ENCODE measurements at regions not wholly inside any gene's neighbourhood (a gene's known extent, or its start where the extent isn't known, plus 50 kb on each side); places are given as distances from the start of the nearest gene placed in this dataset.

DNA sequence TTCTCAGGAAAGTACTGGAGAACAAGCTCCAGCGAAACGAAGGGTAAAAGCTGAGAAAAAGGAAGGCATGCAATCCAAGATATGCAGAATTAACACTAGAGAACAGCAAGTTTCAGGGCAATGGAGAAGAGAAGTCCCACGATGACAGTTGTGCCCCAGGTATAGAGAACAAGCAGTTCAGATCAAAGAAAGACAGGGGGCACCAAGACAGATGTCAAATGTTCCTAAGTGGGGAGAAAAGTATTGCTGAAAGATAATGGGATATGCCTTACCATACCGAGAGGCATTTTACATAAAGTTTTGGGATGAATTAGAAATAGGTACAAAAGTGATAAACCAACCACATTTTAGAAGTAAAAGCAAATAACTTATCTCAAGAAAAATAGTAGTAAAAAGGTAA is 79.1 kb upstream of the UBE2E3 start:
- H3K27ac ChIP-seq: no peak overlapping the region
- TF ChIP-seq ZFX (IDR thresholded peaks at IDR 0.05; ENCODE audit: borderline replicate concordance): no peak
- TF ChIP-seq, protein P1, sequence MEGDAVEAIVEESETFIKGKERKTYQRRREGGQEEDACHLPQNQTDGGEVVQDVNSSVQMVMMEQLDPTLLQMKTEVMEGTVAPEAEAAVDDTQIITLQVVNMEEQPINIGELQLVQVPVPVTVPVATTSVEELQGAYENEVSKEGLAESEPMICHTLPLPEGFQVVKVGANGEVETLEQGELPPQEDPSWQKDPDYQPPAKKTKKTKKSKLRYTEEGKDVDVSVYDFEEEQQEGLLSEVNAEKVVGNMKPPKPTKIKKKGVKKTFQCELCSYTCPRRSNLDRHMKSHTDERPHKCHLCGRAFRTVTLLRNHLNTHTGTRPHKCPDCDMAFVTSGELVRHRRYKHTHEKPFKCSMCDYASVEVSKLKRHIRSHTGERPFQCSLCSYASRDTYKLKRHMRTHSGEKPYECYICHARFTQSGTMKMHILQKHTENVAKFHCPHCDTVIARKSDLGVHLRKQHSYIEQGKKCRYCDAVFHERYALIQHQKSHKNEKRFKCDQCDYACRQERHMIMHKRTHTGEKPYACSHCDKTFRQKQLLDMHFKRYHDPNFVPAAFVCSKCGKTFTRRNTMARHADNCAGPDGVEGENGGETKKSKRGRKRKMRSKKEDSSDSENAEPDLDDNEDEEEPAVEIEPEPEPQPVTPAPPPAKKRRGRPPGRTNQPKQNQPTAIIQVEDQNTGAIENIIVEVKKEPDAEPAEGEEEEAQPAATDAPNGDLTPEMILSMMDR (IDR thresholded peaks at IDR 0.05): no peak

DNA sequence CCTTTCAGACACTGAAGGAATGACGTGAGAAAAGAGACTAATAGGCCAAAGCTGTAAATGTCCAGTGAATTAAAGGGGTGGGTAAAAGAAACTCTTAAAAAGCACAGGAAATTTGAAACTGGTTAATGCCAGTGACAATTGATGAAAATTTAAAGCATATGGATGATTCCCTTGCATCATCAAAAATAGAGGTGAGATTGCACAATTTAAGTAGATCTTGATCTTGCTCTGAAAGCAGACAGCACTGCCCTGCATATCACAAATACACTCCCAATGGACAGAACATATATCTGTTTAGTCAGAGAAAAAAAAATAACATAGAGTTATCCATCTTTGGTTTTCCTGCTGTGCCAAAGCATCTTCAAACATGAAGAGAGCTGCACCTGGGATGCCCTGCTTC is 86.7 kb upstream of the UBE2E3 start:
- no peak overlapping the region for H3K27ac ChIP-seq
- TF ChIP-seq ZFX (IDR thresholded peaks at IDR 0.05; ENCODE audit: borderline replicate concordance): no peak
- TF ChIP-seq, protein P1 (IDR thresholded peaks at IDR 0.05): no peak

DNA sequence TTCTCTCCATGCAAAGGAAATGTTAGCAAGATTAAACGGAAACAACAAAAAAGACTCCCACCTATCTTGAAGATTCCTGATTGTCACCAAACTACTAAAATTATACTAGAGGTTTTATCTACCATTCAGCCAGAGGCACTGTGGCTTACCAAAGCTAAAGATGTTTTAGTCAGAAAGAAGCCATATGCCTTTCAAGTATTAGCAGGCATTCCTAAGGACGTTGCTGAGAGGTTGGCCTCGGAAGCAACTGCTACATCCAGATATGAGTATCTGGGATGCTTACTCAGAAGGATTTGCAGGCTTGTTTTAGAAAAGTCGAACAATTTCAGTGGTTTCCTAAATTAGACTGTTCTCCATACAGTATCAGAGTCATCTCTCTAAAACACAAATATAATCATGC is 88.3 kb upstream of the UBE2E3 start:
- no peak overlapping the region for H3K27ac ChIP-seq
- TF ChIP-seq, protein P1 (IDR thresholded peaks at IDR 0.05): no peak
- TF ChIP-seq ZFX (IDR thresholded peaks at IDR 0.05; ENCODE audit: borderline replicate concordance): no peak

DNA sequence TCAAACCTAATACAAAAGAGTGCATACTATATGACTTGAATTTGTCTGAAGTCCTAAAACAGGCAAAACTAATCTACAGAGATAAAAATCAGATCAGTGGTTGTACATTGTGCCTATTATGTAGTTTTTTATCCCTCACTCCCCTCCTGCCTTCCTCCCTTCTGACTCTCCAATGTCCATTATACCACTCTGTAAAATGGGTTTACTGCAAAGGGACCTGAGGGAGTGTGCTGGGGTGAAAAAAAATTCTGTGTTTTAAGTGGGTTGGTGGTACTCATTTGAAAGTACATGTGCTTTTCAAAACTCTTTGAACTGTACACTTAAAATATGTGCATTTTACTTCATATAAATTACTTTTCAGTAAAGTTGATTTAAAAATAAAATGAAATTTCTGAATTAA is 89.0 kb upstream of the UBE2E3 start:
- TF ChIP-seq ZFX (IDR thresholded peaks at IDR 0.05; ENCODE audit: borderline replicate concordance): no peak
- TF ChIP-seq, protein P1 (IDR thresholded peaks at IDR 0.05): no peak
- H3K27ac ChIP-seq: no peak overlapping the region

DNA sequence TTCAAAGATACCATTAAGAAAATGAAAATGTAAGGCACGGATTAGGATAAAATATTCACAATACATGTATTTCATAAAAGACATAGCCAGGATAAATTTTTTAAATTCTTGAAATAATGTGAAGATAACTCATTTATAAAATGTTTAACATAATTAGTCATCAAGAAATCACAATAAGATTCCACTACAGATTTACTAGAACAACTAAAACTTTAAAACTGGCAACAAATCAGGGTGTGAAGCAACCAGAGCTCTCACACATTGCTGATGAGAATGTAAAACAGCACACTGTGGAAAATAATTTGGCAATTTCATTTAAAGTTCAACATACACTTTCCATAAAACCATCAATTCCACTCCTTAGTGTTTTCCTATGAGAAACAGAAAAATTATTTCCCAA is 89.6 kb upstream of the UBE2E3 start:
- no peak overlapping the region for H3K27ac ChIP-seq
- no peak for TF ChIP-seq ZFX (IDR thresholded peaks at IDR 0.05; ENCODE audit: borderline replicate concordance)
- TF ChIP-seq, protein P1 (IDR thresholded peaks at IDR 0.05): no peak

DNA sequence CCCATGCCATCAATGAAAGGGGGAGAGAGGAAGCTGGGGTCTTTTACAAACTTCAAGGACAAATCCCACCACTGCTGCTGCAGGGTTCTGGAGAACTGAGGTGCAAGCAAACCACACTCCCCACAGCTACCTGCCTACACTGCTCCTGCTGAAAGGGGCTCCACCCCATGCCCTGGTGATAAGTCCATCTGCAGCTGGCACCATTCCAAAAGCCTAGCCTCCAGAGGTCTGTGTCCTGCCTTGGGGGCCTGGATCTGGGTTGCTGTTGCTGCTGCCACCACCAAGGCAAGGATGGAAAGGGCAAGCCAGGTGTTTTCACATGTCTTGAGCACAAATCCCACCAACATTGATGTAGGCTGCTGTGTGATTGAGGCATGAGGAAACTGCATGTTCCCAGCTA is 97.4 kb upstream of the UBE2E3 start:
- no peak overlapping the region for H3K27ac ChIP-seq
- no peak for TF ChIP-seq ZFX (IDR thresholded peaks at IDR 0.05; ENCODE audit: borderline replicate concordance)
- TF ChIP-seq, protein P1 (IDR thresholded peaks at IDR 0.05): no peak

DNA sequence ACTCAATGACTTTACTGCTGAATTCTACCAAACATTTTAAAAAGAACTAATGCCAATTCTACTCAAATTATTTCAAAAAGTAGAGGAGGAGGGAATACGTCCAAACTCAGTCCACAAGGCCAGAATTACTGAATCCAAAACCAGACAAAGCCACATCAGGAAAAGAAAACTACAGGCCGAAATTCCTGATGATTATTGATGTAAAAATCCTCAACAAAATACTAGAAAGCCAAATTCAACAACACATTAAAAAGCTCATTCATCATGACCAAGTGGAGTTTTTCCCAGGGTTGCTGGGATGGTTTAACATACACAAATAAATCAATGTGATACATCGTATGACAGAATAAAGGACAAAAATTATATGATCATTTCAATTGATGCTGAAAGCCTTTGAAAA is 103.9 kb upstream of the UBE2E3 start:
- no peak for TF ChIP-seq ZFX (IDR thresholded peaks at IDR 0.05; ENCODE audit: borderline replicate concordance)
- TF ChIP-seq, protein P1 (IDR thresholded peaks at IDR 0.05): no peak
- H3K27ac ChIP-seq: no peak overlapping the region

All from 22Rv1 (cell line).